ENCODE measurements at regions not wholly inside any gene's neighbourhood (a gene's known extent, or its start where the extent isn't known, plus 50 kb on each side); places are given as distances from the start of the nearest gene placed in this dataset.

GRCh38 chr1:90607736-90608135 lies 109.4 kb downstream of the BARHL2 start:
- Histone ChIP-seq H2BK20ac (ENCODE audit: low read depth, low read length, poor library complexity, severe bottlenecking) (no peak overlapping the region), H3K9me3 (ENCODE audit: control insufficient read depth, low read depth, low read length) (no peaks in the 10 kb centered on the region), H3K14ac (ENCODE audit: insufficient read depth, low read length) (no peak overlapping the region), H2BK5ac (ENCODE audit: insufficient read length, low read length) (no peak overlapping the region), H3K4me2 (ENCODE audit: insufficient read depth, insufficient read length, low read length) (no peak overlapping the region), H3K9ac (ENCODE audit: extremely low read depth, insufficient read length, low read length) (no peak overlapping the region), H3K23me2 (ENCODE audit: insufficient read length, low read depth, low read length, poor library complexity, severe bottlenecking) (no peaks in the 10 kb centered on the region), H2AFZ (ENCODE audit: low read length) (no peak overlapping the region), H3K56ac (ENCODE audit: insufficient read length, low read depth, low read length) (no peak overlapping the region), H3K18ac (ENCODE audit: insufficient read length, low read depth, low read length) (no peak overlapping the region), H4K5ac (ENCODE audit: insufficient read length, low read depth, low read length) (no peak overlapping the region), H3K79me2 (ENCODE audit: insufficient read depth, low read length) (no peaks in the 10 kb centered on the region), H4K8ac (replicated peaks; ENCODE audit: insufficient read length, low read depth, low read length) (no peak overlapping the region), H4K91ac (ENCODE audit: insufficient read length, low read depth, low read length) (no peak overlapping the region), H3K4me1 (ENCODE audit: insufficient read depth, low read length) (no peaks in the 10 kb centered on the region), H2AK5ac (ENCODE audit: insufficient read length, low read length) (no peak overlapping the region), H3K4ac (ENCODE audit: low read depth, low read length) (no peak overlapping the region), H2BK120ac (ENCODE audit: low read depth, low read length, poor library complexity, severe bottlenecking) (no peak overlapping the region), H4K20me1 (ENCODE audit: control insufficient read depth, insufficient read depth, insufficient read length) (no peaks in the 10 kb centered on the region), H3K27ac (ENCODE audit: insufficient read length, low read depth, low read length) (no peak overlapping the region), H2BK12ac (ENCODE audit: insufficient read length, low read depth, low read length) (no peak overlapping the region), H2BK15ac (ENCODE audit: low read depth, low read length) (no peak overlapping the region), H3K23ac (ENCODE audit: insufficient read length, low read depth, low read length) (no peak overlapping the region), H3K79me1 (ENCODE audit: insufficient read depth, low read depth, low read length, poor library complexity, severe bottlenecking) (no peaks in the 10 kb centered on the region), H3K27me3 (ENCODE audit: insufficient read depth, low read length) (no peaks in the 10 kb centered on the region), H3T11ph (ENCODE audit: low read length) (no peak overlapping the region)
- WGBS (ENCODE audit: extremely low coverage, insufficient read length, low lambda C conversion rate), result no CpG with 5 or more reads among the region's 4 CpGs
- Mint-ChIP-seq H3K4me1 (0 out of 4 replicates have a peak, but pooled peaks cover 0 to 3% of the 10 kb centered on the region in 2 experiments), H3K27ac (no peak overlapping the region), H3K27me3 (ENCODE audit: low read depth) (no peaks in the 10 kb centered on the region), H3K9me3 (no peaks in the 10 kb centered on the region; a peak in 1 of 5 replicates), H3K4me3 (no peak overlapping the region), H3K36me3 (ENCODE audit: insufficient read depth in 1 of 3, low read depth in 3 of 3) (no peaks in the 10 kb centered on the region)
- no peak for TF ChIP-seq CTCF (conservative IDR thresholded peaks at IDR 0.05)
- no peak for DNase-seq
